OCI-LY7 (cell line): ENCODE measurements at regions not wholly inside any gene's neighbourhood (a gene's known extent, or its start where the extent isn't known, plus 50 kb on each side); places are given as distances from the start of the nearest gene placed in this dataset.
"Not testable (repeated sequence)": the region's sequence is repeated elsewhere in the genome, so short reads cannot be mapped to it uniquely, and the experiment has no call there.

Experiments used
- BruUV-seq: library from RNA; stranded (reverse); fragments of 400-500 nt; replicated peaks from 2 replicates; lab custom pipeline; 2021; lab: Mats Ljungman, UMichigan
- CTCF ChIA-PET: fragments of 300-600 bp; sonication (Branson Sonifier 250); formaldehyde crosslinking; loops from one replicate; lab custom pipeline; 2022; ENCODE audit warnings: antibody characterized with exemption; ENCODE audit not compliant: unreplicated experiment; lab: Charles Lee
- POLR2A ChIA-PET: fragments of 300-600 bp; sonication (Branson Sonifier 250); formaldehyde crosslinking; loops from one replicate; lab custom pipeline; 2022; ENCODE audit warnings: antibody characterized with exemption; lab: Charles Lee
- DNase-seq: peaks from one replicate; pipeline ENCODE4 v3.0.0-alpha.2; 2015; ENCODE audit warnings: low spot score
- H2AFZ ChIP-seq: fragments of 200-600 bp; sonication (generic), shearing (Covaris generic); 2 replicates; pipeline ENCODE4 v1.6.1; 2014; ENCODE audit warnings: mild to moderate bottlenecking, antibody characterized with exemption, low read length, moderate library complexity
- H3K27ac ChIP-seq: fragments of 200-600 bp; sonication (generic); 2 replicates; pipeline ENCODE4 v1.5.1; 2014; ENCODE audit warnings: mixed run types, low read depth, mild to moderate bottlenecking, moderate library complexity, low read length, inconsistent platforms; ENCODE audit not compliant: poor library complexity, severe bottlenecking
- H3K36me3 ChIP-seq: fragments of 200-600 bp; sonication (generic); 2 replicates; pipeline ENCODE4 v1.6.1; 2014; ENCODE audit warnings: mild to moderate bottlenecking, antibody characterized with exemption, low read length, moderate library complexity, mixed read lengths; ENCODE audit not compliant: insufficient read depth
- H3K4me1 ChIP-seq: fragments of 200-600 bp; sonication (generic); 2 replicates; pipeline ENCODE4 v1.5.1; 2014; ENCODE audit warnings: mild to moderate bottlenecking, low read length; ENCODE audit not compliant: insufficient read depth, poor library complexity, severe bottlenecking
- H3K4me2 ChIP-seq: fragments of 200-600 bp; sonication (generic); 2 replicates; pipeline ENCODE4 v1.6.1; 2014; ENCODE audit warnings: mild to moderate bottlenecking, low read length
- H3K4me3 ChIP-seq: fragments of 200-600 bp; sonication (generic); 2 replicates; pipeline ENCODE4 v1.5.1; 2014; ENCODE audit warnings: mild to moderate bottlenecking, low read depth, low read length; ENCODE audit not compliant: poor library complexity, severe bottlenecking
- H3K79me2 ChIP-seq: fragments of 200-600 bp; sonication (generic); 2 replicates; pipeline ENCODE4 v1.6.1; 2016; ENCODE audit warnings: low read depth, mild to moderate bottlenecking, low read length, moderate library complexity, mixed read lengths; ENCODE audit not compliant: insufficient read depth
- H3K9me2 ChIP-seq: fragments of 200-600 bp; sonication (generic); 2 replicates; pipeline ENCODE4 v1.6.1; 2016; ENCODE audit warnings: mild to moderate bottlenecking, low read length, mixed read lengths; ENCODE audit not compliant: insufficient read depth
- H3K9me3 ChIP-seq: fragments of 200-600 bp; sonication (generic); 2 replicates; pipeline ENCODE4 v1.6.1; 2014; ENCODE audit warnings: mild to moderate bottlenecking, mixed run types, low read length, mixed read lengths
- H4K20me1 ChIP-seq: fragments of 200-600 bp; sonication (generic); 2 replicates; pipeline ENCODE4 v1.6.1; 2014; ENCODE audit warnings: mild to moderate bottlenecking, antibody characterized with exemption, low read length, moderate library complexity, mixed read lengths; ENCODE audit not compliant: insufficient read depth
- CTCF ChIP-seq: fragments of 200-600 bp; sonication (generic); conservative IDR thresholded peaks from 2 replicates; pipeline ENCODE4 v1.5.1; 2014; ENCODE audit warnings: mild to moderate bottlenecking, antibody characterized with exemption, low read length, moderate library complexity, mixed read lengths
- EZH2phosphoT487 ChIP-seq: fragments of 200-600 bp; sonication (generic); IDR thresholded peaks from 2 replicates; pipeline ENCODE4 v1.6.1; 2018; ENCODE audit warnings: low read depth, borderline replicate concordance, mild to moderate bottlenecking, mixed run types, antibody characterized with exemption, low read length, moderate library complexity, mixed read lengths
- intact Hi-C: fragments of 100-400 bp; cut with micrococcal nuclease; formaldehyde crosslinking; loops from one replicate; pipeline ENCODE4 v1.10.0; 2022; ENCODE audit not compliant: unreplicated experiment

GRCh38 chr1:99441299-99442095 is 177.2 kb downstream of the PLPPR4 start:
- CTCF ChIA-PET, result no interaction called here

GRCh38 chr1:99444211-99444927 is 180.1 kb downstream of the PLPPR4 start:
- BruUV-seq, H3K9me2 ChIP-seq, CTCF ChIA-PET, H3K27ac ChIP-seq, H3K79me2 ChIP-seq, DNase-seq, intact Hi-C loops, H3K9me3 ChIP-seq, H3K4me2 ChIP-seq, H3K36me3 ChIP-seq, H4K20me1 ChIP-seq, H3K4me1 ChIP-seq, H3K4me3 ChIP-seq, H2AFZ ChIP-seq: not testable (repeated sequence)
- POLR2A ChIA-PET, result interaction anchor here (0.6 kb wide), 1 partner anchor 142 kb away, joined by 6 read pairs; no protein-coding TSS in a partner anchor

More at GRCh38 chr1:99441299-99442095, 177.2 kb downstream of the PLPPR4 start:
- POLR2A ChIA-PET, result no interaction called here
- no TSS peak for BruUV-seq
- H3K4me2 ChIP-seq, result no peak overlapping the region
- H3K9me2 ChIP-seq, result no peaks in the 10 kb centered on the region
- no peak overlapping the region for H3K4me3 ChIP-seq
- DNase-seq, result no peak
- H3K4me1 ChIP-seq, result no peaks in the 10 kb centered on the region
- H2AFZ ChIP-seq, result no peak overlapping the region
- TF ChIP-seq CTCF (no peak), EZH2phosphoT487 (no peak)
- no peak overlapping the region for H3K27ac ChIP-seq
- no peaks in the 10 kb centered on the region for H3K9me3 ChIP-seq
- no peaks in the 10 kb centered on the region for H3K36me3 ChIP-seq
- H4K20me1 ChIP-seq, result no peaks in the 10 kb centered on the region
- no peaks in the 10 kb centered on the region for H3K79me2 ChIP-seq
- intact Hi-C loops, result no loop called here

GRCh38 chr1:99445071-99445470 is 180.8 kb downstream of the PLPPR4 start:
- intact Hi-C loops, result no loop called here
- no peak overlapping the region for H3K27ac ChIP-seq
- H3K4me3 ChIP-seq, result no peak overlapping the region
- DNase-seq, result no peak
- no peak overlapping the region for H3K4me2 ChIP-seq
- H3K36me3 ChIP-seq, result no peaks in the 10 kb centered on the region
- no peaks in the 10 kb centered on the region for H3K79me2 ChIP-seq
- no peaks in the 10 kb centered on the region for H3K9me2 ChIP-seq
- CTCF ChIA-PET, result no interaction called here
- H2AFZ ChIP-seq, result no peak overlapping the region
- BruUV-seq, result no TSS peak
- no peaks in the 10 kb centered on the region for H3K9me3 ChIP-seq
- TF ChIP-seq EZH2phosphoT487, result no peak
- TF ChIP-seq CTCF, result no peak
- no peaks in the 10 kb centered on the region for H4K20me1 ChIP-seq
- no peaks in the 10 kb centered on the region for H3K4me1 ChIP-seq
- POLR2A ChIA-PET, result no interaction called here
